Activated CD4-positive, CD25-positive, alpha-beta regulatory T cell treated with anti-CD3 and anti-CD28 coated beads, Interleukin-2, amount 50 U/mL, for 72 hours (primary cell): ENCODE measurements at regions not wholly inside any gene's neighbourhood (a gene's known extent, or its start where the extent isn't known, plus 50 kb on each side); places are given as distances from the start of the nearest gene placed in this dataset.

ENCODE experiments used
- DNase-seq: peaks from one replicate; pipeline ENCODE4 v3.0.0; 2021

DNA sequence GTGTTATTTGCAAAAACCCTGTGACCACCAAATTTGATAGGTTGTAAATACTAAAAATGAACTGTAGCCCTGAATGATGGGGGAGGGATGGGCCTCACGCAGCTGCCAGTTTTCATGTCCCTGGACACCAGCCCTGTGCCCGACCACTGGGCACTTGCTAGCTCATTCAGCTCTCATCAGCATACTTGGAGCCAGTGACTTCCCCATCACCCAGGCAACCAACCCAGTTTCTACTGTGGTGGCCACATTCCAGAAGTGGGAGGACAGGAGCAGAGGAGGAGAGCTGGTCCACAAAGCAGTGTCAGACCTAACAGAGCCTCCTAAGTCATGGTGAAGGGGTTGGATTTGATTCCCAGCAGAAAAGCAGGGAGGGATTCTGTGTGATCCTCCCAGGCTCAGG lies 128.2 kb downstream of the CPEB2 start:
- DNase-seq = no peak

- no peak for DNase-seq
Observed at GRCh38 chr4:15131551-15131950, 129.3 kb downstream of the CPEB2 start.

DNA sequence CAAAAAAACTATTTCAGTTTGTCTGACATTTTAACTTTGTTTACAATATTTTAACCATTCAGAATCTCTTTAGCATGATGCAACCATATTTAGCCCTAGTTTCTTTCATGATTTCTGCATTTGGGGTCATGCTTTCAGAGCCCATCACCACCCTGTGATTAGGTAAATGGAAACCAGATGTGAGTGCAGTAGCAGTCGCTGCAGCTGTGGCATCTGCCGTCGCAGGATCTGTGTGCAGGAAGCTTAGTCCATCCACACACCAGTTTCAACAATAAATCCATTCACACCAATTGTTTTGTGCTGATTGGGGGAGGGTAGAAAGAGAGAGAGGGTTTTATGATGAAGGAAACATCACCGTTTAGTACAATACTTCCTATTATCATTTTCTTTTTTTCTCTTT lies 130.5 kb downstream of the CPEB2 start:
- DNase-seq = no peak

DNA sequence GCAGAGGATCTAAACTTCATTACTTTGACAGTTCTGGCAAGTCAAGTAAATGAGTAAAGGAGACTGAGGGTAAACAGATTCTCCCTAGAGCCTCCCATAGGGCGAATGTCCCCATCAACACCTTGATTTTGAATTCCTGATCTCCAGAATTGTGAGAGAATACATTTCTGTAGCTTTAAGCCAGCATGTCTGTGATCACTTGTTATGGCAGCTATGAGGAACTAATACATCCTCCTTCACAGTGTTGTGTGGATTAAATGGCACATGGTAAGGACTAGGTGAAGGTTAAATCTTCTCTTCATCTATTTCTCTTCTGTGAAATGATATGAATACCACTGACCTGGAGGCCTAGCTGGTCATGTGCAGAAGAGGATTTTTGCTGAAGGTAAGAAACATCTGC lies 137.3 kb downstream of the CPEB2 start:
- no peak for DNase-seq

- no peak for DNase-seq
Observed at GRCh38 chr4:15142201-15142600, 139.9 kb downstream of the CPEB2 start.

DNA sequence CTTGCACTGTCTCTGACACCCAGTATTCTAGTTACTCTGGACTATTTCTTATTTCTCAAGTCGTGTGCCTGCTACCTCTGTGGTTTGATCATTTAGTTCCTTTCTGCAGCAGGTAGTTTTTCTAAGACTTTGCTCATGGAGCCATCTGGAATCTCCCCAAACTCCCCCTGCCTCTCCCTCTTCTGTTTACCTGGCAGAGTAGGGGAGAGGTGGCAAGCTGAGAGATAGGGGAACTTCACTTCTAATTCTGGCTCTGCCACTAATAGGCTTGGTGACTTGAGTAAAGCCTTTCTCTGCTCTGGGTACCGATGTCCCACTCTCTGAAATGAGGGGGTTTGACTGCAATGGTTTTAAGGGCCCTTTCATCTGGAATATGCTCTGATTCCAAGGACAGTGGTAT lies 141.3 kb downstream of the CPEB2 start:
- no peak for DNase-seq

DNA sequence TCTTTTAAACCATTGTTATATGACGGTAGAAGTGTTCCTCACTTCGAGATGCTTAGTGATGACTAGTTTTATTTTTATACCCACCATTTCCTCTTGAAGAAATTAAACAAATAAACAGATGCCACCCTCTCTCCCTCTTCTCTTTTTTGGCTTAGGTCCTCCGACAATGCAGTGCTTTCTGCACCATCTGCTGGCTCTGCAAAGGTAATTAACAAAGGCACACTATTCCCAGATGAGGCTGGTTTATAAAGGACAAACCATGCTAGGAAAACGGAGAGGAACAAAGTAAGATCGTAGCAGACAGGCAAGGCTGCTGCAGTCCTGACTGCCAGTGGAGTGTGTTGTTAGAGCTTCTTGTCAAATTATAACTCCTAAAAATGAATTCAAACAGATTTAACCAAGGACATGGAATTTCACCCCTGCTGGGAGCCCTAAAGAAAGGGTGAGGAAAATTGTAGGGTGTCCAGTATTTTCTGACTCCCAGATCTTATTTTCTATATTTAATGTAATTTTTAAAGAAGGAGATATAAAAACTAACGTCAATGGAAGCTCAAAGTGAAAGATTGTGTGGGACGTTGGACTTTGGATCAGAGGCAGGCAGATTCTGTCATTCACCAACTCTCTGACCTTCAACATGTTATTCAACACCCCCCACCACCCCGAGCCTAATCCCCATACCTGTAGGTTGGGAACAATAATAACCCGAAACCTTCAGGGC lies 142.1 kb downstream of the CPEB2 start:
- DNase-seq = no peak

- no peak for DNase-seq
Observed at GRCh38 chr4:15144967-15145295, 142.7 kb downstream of the CPEB2 start.

GRCh38 chr4:15145709-15146108 lies 143.4 kb downstream of the CPEB2 start:
- no peak for DNase-seq

- DNase-seq = no peak
Observed at GRCh38 chr4:15147714-15148113, 145.4 kb downstream of the CPEB2 start.

DNA sequence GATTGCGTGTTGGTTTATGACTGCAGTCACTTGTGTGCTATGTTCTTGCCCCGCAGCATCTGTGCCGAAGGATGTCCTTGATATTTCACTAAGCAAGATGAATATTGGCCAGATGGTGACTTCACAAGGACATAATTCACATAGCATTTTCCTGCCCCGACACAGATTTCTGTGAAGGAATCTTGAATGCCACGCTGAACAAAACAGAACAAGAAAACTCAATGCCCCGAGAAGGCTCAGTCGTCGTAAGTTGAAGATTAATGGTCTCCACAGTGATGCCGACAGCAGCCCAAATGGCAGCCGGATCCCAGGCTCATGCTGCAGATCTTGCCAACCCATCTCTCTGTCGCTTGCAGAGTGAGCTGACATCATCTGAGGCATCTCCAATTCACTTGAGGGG lies 145.9 kb downstream of the CPEB2 start:
- no peak for DNase-seq

GRCh38 chr4:15148691-15149090 lies 146.4 kb downstream of the CPEB2 start:
- no peak for DNase-seq

DNA sequence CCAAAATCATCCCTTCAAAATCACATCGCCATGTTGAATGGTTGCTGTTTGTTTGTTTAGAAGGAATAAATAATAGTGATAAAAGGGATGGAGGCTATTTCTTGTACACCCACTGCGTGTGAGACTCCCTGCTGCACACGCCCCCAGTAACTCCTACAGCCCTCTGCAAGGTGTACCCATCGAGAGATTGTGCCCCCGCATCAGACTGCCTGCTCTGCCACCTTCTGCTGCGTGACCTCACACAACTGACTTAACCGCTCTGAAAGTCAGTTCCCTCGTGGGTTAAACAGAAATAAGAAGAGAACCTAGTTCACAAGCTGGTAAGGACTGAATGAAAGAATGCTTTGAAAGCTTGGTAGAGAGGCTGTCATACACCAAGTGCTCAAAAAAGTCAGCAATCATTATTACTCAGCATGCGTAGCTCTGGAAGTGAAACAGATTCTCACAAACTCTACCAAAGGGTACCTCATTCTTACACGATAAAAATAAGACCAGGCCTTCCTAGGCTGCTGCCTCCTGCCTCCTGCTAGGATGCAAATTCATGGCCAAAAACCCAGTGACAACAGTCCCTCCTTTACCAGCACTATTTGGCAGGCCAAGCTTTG lies 147.1 kb downstream of the CPEB2 start:
- no peak for DNase-seq

GRCh38 chr4:15149839-15150592 lies 147.7 kb downstream of the CPEB2 start:
- DNase-seq = no peak

GRCh38 chr4:15150631-15151030 lies 148.3 kb downstream of the CPEB2 start:
- no peak for DNase-seq

DNA sequence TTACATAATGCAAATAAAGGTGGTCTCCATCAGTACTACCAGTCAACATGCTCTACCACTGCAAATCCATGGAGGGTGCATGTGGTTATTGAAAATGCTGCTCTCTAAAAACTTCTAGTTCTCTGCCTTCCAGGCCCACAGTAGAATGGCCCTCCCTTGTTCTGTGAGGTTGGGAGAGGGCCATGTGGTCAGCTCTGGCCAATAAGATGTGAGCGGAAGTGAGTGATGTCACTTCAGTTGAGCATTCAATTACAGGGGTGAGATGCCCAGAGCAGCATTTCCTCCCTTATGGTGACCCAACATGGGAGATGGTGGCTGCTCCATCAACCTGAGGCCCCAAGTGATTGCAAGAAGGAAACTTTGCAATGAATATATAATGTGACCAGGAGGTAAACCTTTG lies 148.8 kb downstream of the CPEB2 start:
- no peak for DNase-seq

- DNase-seq = no peak
Observed at GRCh38 chr4:15153662-15154061, 151.4 kb downstream of the CPEB2 start.

DNA sequence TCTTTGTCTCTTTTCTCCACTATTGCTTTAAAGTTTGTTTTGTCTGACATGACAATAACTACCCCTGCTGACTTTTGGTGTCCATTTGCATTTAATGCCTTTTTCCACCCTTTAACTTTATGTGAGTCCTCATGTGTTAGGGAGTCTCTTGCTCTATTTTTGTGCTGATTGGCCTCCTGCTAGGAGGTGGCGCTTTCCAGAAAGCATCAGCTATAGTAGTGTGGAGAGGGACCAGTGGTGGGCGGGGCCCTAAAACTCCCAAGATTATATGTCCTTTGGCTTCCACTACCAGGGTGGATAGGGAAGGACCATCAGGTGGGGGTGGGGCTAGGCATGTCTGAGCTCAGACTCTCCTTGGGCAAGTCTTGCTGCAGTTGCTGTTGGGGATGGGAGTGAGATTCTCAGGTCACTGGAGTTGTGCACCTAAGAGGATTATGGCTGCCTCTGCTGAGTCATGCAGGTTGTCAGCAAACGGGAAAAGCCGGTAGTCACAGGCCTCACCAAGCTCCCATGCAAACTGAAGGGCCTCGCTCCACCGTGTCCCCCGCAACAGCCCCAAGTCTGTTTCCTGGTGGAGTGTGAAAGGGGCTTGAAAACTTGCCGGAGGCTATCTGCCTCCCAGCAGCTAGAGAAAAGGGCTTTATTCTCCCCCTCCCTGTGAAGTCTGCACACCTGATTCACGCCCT lies 156.3 kb downstream of the CPEB2 start:
- DNase-seq = no peak

GRCh38 chr4:15159477-15160019 lies 157.3 kb downstream of the CPEB2 start:
- no peak for DNase-seq

DNA sequence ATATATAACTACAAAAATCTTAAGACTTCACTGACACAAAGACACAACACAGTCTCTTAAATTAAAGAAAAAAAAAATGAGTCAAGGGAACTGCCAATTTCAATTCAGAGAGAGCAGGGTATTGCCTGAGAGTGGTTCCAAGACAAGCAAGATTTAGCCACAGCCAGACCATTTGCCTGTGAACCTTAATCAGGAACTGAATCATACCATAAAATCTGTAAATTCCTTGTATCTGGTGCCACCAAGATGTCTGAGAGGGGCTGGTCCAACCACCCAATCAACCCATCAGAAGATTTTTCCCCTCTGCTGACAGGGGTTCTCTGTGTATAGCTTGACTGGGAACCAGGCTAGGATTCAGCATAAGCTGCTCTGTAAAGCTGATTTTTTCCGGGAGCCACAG lies 159.2 kb downstream of the CPEB2 start:
- DNase-seq = no peak

- DNase-seq = no peak
Observed at GRCh38 chr4:15162046-15162445, 159.8 kb downstream of the CPEB2 start.

DNA sequence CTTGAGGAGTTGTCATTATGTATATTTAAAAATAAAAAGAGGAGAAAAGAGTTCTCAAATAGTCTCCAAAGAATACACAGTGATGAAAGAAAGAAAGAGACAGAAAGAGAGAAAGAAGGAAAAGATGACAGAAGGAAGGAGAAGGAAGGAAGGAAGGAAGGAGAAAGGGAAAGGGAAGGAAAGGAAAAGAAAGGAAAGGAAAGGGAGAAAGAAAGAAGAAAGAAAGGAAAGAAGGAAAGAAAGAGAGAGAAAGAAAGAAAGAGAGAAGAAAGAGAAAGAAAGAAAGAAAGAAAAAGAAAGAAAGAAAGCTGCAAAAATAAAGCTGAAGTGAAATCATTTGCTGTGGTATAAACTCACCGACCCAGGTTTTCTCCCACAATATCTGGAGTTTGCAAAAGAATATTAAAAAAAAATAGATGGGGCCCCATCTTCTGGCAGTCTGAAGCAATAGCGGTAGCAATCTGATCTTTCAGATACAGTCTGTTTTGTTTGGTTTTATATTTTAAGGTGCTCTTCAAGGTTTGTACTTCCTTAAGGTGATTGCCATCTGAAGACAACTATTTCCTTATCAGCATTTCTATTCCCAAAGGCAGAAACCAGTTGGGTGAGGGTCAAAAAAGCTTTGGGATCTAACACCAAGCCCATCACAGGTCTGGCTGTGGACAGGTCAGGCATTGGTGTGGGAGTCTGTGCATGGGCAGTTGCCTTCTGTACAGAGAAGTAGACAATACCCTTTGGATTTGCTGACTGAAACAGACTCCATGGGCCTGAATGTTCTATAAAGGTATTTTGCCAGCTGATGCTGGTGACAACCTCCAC lies 160.4 kb downstream of the CPEB2 start:
- no peak for DNase-seq

DNA sequence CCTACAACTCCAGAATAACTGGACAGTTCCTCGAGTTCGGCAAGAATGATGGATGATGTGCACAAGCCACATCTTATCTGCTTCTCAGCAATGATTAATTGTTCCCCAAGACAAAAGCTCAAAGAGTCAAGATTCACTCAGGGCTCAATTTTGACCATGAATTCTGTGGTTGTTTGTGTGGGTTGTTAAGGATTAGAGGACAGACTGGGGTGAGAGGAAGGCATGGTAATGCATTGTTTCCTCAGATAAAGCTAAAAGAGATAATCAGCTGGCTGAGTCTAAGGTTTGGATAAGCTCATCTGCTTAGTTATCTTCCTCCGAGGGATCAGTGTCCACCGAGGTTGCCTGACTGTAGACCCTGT lies 161.0 kb downstream of the CPEB2 start:
- DNase-seq = no peak
